AG20443 (cell line): ENCODE measurements at regions not wholly inside any gene's neighbourhood (a gene's known extent, or its start where the extent isn't known, plus 50 kb on each side); places are given as distances from the start of the nearest gene placed in this dataset.

ENCODE experiments used
- DNase-seq: peaks from one replicate; pipeline ENCODE4 v3.0.0; 2012; ENCODE audit warnings: low spot score, mixed read lengths

DNA sequence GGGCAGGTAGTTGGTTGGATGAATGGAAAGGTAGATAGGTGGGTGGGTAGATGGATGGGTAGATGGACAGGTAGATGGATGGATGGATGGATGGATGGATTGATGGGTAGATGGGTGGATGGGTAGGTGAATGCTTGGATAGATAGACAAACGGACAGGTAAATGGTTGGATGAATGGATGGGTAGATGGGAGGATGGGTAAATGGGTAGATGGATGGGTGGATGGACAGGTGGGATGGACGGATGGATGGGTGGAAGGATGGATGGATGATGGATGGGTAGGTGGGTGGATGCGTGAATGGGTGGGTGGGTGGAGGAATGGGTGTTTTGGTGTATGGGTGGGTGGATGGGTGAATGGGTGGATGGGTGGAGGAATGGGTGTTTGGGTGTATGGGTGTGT is 50.1 kb upstream of the ASAP2 start:
- DNase-seq, result no peak

DNA sequence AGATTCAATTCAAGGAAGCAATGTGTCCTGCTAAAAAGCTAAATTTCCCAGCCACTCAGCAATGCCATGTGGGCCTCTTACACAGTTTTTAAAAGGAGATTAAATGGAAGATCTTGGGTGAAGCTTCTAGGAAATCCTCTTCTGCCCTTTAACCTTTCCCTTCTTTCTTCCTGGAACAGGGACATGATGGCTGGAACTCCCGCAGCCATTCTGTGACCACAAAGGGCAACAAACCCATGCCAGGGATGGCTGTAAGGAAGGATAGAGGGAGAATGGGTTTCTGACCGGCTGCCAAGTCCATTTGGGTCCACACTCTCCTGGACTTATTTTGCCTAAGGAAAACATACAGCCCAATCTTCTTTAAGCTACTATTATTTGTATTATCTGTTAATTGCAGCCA is 52.6 kb upstream of the ASAP2 start:
- no peak for DNase-seq

DNA sequence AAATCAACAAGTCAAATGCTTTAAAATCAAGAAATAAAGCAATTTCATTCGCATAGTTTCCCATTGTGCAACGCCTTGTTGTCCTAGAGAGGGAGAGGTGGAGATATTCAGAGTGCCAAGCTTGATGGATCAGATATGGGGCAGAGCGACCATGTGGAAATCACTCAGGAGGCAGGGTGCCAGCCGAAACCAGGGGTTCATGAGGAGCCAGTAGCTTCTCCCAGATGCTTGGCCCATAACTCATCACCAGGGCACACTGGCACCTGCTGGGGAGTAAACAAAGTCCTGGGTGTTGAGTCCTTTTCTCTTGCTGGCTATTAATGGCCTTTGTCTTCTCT is 53.0 kb upstream of the ASAP2 start:
- peak; percentile 37 for DNase-seq

DNA sequence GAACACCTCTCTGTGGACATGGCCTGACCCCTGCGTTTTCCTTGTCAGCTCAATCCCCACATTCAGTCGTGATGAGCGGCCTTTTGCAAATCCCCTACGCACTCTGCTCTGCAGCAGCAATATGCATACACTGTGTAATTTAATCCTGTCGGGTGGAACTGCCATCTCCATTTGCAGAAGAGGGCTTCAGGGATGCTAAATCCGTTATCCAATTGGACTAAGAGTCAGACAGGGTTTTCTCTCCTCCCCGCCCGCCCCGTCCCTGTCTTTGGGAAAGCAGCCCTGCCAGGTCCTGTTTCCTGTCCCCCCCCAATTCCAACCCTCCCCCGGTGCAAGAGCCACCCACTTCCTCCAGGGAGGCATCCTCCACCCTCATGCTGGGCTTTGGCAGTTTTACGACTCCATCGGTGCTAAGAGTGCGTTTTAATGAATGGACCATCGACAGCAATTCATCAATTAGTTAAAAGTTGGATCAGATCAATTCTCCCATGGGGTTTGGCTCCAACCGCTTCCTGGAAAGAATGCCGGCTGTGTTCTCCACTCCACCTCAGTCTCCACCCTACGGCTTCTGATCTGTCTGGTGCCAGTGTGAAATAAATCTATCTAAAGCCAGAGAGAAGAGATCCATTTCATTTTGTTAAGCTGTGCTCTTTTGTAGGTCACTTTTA is 53.5 kb upstream of the ASAP2 start:
- peak; percentile 44 for DNase-seq

DNA sequence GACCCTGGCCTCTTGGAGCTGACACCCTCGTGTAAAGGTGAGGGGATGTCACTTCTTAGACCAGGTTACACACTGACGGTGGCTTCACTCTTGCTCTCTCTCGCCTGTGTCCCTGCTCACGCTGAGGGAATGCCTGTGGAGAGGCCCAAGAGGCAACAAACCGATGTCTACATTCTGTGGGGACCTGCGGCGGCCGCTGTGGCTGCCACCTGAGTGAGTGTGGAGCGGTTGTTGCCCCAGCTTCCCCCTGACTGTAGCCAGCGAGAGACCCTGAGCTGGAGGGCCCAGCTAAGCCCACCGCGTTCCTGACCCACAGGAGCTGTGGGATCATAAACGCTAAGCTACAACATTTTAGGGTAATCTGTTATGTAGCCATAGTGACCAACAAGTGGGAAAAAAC is 55.7 kb upstream of the ASAP2 start:
- no peak for DNase-seq

DNA sequence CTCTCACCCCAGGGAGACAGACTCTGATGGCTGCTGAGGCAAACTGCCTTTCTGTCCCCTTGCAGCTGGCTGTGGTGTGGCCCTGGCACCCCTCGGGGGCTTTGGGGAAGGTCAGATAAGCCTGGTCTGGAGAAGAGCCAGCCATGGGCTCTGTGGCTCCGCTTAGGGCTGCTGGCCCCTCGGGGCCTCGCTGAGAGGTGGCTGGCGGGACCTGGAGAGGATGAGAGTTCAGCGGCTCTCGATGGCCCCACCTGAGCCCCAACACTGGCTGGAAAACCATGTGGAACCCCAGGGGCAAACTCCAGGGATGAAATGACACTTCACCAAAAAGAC is 56.1 kb upstream of the ASAP2 start:
- no peak for DNase-seq

DNA sequence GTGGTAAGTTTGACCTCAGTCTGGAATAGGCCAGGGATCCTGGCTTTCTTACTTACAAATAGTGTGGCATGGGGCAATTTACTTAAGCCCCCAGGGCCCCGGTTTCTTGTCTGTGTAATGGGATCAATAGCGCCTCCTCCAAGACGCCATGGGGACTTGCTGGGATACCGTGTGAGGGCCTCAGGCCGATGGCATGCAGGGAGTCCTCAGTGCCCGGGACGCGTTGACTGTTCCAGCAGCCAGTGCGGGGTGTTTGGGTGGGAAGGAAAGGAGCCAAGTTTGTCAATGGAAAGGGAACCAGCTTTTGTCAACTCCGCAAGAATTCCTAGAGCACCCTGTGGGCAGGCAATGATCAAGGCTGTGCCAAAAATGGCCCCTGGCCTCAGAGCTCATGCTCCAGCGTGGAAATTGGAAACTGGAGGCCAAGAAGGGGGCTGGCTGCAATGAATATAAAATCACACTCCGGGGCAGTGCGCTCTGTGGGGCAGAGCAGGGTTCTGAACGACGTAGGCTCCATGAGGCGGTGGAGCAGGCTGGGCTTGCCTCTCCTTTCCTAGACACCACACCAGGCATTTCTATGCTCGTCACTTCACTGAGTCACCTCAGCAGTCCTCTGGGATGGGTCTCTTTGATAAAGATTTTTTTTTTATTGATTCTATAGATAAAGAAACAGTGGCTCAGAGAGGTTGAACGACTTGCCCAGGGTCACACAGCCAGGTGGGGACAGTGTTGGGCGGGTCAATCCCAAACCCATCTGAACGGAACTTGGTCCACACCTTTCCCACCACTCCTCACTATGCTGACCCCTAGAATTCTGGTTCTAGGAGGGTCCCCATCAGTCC is 56.7 kb upstream of the ASAP2 start:
- DNase-seq, result no peak

DNA sequence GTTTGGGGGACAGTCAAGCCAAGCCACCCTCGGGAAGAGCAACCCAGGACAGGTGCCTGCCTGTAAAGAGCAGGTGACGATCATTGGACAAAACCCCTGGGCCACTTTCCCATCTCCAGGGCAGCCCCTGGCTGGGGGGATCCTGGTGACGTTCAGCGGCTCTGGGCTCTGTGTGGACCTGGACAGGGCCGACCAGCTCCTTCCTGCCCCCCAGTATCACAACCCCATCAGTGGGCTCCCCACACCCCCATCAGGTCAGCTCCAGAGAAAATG is 57.3 kb upstream of the ASAP2 start:
- DNase-seq, result no peak

DNA sequence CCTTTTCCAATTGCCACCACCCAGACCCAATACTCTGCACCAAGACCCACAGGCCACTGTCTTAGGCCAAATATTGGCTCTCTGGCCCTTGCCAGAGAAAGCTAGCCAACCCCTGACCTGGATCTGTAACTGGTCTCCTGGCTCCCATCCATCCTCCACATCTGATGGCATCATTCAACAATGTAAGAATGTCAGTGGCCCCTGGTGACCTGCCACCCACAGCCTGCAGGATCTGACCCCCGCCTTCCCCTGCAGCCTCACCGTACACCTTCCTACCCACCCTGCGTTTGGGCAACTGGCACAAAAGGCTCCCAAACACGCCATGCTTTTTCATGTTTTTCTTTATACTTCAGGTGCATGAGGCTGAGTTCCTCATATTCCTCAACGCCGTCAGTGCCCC is 60.0 kb upstream of the ASAP2 start:
- no peak for DNase-seq

DNA sequence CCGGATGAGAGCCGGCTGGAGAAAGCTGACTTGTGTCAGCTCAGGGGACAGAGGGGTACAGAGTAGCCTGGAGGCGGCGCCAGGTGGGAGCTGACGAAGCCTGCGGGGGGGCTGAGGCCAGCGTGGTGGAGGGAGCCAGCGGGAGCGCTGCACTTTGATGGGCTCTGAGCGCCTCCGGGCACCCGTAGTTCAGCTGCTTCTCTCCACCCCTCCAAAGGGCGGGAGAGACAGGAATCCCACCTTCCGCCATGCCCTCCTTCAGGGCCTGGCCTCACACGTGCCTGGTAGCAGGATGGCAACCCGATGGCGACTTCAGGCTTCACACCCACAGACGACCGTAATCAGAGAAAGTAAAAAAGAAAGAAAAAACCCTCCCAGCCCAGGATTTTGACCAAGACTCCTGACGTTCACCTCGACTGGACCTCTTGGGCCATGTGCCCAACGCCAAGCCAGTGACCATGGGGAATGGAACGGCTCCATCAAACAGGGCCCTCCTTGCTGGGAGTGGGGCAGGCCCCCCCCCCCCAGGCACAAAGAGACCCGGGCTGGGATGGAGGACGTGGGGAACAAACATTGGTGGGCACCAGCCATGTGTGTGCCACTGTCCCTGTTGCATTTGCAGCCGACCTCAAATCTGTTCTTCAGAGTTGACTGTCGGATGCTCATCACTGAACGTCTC is 60.7 kb upstream of the ASAP2 start:
- no peak for DNase-seq

DNA sequence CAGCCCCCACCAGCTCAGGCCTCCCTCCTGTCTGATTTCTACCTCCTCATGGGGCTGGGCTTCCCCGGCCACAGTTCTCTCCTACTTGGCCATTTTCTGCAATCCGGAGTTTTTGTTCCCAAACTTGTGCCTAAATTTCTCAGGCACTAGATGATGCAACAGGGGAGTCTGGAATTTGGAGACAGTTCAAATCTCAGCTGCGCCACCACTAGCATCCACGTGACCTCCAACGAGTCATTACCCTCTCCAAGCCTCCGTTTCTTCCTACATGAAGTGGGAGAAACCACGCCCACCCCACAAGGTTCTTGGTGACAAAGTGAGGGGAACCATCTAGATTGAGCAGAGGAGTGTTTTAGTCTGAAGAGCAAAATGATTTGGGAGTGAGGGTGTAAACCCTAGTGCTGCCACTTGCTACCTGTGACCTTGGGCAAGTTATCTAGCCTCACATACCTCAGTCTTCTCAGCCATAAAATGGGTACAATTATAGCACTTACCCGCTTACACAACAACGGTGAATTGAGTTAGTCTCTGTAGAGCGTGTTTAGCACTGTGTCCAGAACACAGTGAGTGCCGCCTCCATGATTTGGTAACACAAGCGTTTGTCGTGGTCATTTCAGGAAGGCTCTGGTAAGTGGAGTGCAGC is 61.4 kb upstream of the ASAP2 start:
- DNase-seq, result peak; percentile 78

DNA sequence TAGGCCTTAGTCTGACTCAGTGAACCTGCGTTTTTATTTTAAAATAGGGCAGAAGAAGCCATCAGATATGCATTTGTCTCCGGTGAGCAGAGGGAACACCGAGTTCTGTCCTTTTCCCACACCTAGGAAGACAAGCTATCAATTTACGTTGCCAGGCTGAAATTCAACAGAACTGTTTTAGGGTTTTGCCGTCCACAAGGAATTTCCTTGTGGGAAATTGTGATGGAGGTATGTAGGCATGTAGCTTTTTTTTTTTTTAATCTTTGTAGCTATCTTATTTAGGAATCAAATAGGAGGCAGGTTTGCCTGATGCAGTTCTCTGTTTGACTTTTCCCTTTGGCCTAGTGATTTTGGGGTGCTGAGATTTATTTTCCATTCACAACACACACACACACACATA is 62.0 kb upstream of the ASAP2 start:
- no peak for DNase-seq

DNA sequence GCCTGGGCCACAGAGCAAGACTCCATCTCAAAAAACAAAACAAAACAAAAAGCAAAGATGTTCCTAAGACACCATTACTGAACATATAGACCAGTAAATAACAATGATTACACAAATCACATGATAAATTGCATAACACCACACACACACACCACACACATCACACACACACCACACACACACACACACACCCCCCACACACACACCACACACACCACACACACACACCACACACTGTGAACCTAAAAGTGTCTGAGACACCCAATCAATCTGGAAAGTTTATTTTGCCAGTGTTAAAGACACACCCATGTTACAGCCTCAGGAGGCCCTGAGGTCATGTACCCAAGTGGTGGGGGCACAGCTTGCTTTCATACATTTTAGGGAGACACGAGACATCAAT is 62.6 kb upstream of the ASAP2 start:
- no peak for DNase-seq

DNA sequence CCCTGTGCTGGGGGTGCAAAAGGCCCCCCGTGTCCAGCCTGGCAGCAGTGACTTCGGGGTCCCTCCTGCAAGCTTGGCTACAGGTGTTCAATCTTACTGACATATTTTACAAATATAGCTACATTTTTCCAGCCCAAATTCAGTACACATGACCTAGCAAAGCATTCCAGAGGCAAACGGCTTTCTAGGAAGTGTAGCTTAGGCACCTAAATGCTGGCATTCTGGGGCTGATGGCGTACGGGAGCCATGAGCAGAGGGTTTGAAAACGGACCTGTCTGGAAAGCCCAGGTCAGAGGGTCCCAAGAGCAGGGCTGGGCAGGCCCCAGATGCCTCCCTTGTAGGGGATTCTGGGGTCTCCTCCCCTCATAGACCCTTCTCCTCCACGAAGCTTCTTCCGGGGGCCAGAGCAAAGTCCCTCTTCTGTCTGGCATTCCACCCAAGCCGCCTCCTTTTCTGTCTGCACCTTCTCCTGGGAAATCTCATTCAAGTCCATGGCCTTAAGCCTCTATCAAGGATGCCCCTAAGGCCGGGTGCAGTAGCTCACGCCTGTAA is 63.3 kb upstream of the ASAP2 start:
- no peak for DNase-seq

DNA sequence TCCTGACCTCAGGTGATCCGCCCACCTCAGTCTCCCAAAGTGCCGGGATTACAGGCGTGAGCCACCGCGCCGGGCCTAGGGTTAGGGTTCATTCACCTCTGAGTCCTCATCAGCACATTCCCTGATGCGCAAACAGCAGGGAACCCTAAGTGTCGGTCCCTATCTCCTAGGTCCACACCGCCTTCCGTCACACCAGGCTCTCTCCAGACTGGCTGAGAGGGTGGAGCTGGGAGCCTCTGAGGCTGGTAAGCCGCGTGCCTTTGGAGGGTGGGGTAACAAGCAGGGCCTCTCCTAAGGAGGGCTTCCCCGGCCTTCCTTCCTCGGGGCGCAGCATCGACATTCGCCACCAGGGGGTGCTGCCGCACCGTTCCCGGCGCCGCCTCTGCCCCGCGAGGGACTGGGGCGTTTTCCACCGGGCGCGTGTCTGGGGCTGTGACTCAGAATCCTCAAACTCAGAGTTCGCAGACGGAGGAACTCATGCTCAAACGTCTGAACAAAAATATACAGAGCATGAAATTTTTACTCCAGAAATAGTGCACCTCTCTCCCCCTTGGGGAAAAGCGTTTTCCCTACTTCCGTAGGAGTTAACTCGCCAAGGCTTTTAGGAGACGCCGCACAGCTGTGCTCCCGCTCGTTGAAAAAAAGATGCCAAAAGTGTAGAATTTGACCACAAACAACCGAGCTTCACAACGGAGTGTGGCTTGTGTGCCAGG is 63.9 kb upstream of the ASAP2 start:
- DNase-seq, result peak; percentile 94

DNA sequence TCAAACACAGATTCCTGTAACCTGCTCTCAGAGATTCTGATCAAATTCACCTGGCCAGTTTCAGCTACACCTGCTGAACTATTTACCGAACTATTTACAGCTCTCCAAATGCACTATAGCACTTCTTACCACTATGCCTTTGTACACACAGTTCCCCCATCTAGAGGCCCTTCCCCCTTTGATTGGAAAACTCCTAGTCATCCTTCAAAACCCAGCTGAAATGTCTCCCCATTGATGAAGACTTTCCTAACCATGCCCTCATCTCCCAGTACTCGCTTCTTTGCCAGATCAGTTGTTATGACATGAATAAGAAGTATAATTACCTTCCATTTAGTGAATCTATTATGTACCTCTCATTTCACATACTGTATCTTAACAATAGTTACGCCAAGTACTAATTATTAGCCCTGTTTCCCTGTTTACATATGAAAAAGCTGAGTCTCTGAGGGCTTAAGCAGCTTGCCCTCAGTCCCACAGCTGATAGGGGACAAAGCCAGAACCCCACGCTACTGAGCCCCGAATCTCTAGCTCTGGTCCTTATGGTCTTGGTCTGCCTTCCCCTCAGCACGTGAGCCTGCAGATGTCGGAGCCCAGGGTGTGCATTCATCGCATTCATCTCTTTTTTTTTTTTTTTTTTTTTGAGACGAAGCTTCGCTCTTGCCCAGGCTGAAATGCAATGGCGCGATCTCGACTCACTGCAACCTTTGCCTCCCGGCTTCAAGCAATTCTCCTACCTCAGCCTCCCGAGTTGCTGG is 64.7 kb upstream of the ASAP2 start:
- DNase-seq, result no peak

DNA sequence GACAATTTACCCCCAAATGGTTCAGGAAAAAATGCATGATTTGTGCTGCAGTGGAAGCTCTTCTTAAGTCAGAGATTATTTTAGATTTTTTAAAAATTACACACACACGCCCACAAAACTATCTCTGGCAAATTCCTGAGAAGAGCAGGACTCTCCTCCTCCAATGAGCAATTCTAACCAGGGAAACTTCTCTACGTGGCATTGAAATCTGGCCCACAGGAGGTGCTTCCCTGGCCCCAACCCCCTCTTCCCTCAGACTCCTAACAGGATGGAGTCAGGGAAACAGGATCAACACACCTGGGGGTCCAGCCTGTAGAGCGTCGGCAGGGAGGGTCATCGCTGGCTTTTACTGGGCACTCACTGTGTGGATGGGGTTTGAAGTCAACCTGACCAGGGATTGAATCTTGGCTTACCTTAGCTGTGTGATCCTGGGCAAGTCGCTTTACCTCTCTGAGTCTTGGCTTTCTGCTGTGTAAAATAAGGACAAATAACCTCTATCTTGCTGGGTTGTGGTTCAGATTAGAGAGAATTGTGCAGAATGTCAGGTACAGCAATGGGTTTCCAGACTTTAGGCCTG is 65.4 kb upstream of the ASAP2 start:
- DNase-seq, result peak; percentile 63

DNA sequence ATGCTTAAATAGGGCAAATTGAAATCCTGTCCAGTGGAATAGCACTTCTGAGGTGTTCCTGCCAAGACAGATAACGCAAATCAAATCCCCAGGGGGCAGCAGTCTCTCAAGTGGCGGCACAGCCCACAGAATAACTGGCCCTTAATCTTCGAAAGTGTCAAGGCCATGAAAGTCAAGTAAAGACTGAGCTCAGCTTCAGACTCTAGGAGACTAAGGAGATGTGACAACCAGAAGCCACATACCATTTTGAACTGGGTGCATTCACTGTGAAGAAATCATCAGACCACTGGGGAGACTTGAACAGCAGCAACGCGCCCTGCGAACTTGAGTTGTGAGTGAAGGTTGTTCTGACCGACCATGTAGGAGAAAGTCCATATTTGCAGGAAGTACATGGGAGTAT is 66.0 kb upstream of the ASAP2 start:
- no peak for DNase-seq

DNA sequence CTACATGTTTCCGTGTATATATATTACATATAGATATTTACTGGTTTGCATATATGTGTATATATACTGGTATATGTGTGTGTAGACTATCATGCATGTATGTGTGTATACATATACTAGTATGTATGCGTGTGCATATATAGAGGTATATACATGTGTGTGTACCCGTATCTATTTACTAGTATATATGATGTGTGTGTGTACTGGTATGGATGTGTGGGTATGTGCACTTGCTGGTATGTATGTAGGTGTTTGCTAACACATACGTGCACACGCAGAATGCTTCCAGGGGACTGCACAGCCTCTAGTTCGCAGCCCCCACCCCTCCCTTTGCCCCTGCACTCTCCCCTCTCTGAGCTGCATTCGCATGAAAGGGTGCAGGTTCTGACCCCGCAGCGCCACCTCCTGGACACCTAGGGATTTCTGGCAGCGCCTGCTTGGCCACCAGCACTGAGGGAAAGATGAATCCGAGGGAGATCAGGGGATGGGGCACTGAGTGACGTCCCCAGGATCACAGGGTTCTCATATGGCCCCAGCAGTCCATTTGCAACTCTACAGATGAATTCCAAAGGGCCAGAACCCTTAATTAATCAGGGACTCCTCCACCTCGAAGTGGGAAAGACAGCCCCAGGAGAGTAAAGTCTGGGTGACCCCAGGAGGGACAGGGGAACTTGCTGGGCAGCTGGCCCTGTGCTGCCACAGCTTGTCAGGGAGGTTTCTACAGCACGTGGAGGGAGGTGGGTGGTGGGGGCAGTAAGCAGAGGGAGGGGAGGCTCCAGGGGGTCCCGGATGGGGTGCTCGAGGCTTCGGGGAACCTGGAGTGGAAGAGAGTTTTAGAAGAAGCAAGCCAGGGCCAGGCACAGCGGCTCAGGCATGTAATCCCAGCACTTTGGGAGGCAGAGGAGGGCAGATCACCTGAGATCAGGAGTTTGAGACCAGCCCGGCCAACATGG is 66.8 kb upstream of the ASAP2 start:
- peak; percentile 86 for DNase-seq
